HG03066 (cell line): ENCODE measurements at regions not wholly inside any gene's neighbourhood (a gene's known extent, or its start where the extent isn't known, plus 50 kb on each side); places are given as distances from the start of the nearest gene placed in this dataset.
"Not testable (repeated sequence)": the region's sequence is repeated elsewhere in the genome, so short reads cannot be mapped to it uniquely, and the experiment has no call there.

ENCODE experiments used
- ATAC-seq: cut with Tn5 transposase; IDR thresholded peaks from one replicate; pipeline ENCODE4 v1.9.1; 2021; ENCODE audit warnings: low read depth; ENCODE audit not compliant: unreplicated experiment

DNA sequence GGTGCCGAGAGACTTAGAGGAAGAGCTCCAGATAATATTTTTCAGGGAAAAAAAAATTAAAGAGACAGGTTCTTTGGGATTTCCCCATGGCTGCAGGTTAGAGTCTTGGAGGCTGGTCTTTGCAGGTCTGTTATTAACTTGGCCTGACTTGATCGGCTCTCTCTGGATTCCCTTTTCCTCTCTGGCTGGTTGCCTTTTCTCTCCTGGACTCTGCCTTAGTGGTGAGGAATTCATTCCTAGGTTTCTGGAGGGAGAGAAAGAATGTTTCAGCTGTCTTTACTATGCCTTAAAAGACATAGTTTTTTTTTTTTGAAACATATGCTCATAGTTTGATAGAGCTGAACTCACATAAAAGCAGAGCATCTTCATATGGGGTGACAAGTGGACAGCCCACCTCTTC lies 336.3 kb downstream of the BMP4 start:
- ATAC-seq = no peak

DNA sequence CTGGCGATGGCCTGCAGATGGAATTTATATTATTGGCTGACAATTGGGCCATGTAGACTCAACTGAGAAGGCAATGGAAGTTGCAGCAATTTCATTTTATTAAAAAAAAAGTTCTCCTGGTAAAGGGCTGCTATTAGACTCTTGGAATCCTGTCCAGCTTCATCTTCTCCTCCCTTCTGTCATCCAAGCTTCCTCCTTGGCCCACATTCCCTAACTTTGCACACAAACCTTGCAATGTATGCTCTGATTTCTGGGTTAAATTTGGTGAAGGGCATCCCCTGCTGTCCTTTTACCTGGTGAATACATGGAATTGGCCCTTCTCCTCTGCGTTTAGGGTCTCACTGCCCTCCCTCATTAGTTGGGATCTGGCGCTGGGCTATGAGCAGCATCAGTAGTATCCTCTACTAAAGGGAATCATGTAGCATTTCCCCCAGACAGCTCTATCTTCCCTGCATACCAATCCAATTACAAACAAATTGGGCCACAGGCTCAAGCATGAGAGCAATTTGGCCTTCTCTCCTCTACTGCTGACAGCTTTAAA lies 336.9 kb downstream of the BMP4 start:
- ATAC-seq = no peak

DNA sequence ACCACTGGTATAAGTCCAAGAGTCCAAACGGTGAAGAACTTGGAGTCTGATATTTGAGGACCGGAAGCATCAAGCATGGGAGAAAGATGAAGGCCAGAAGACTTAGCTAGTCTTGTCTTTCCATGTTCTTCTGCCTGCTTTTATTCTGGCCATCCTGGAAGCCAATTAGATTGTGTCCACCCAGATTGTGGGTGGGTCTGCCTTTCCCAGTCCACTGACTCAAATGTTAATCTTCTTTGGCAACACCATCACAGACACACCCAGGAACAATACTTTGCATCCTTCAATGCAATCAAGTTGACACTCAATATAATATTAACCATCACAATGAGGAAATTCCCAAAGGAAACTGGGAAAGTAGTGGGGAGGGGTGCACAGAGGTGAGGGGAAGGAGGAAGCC lies 340.1 kb downstream of the BMP4 start:
- not testable (repeated sequence) for ATAC-seq

DNA sequence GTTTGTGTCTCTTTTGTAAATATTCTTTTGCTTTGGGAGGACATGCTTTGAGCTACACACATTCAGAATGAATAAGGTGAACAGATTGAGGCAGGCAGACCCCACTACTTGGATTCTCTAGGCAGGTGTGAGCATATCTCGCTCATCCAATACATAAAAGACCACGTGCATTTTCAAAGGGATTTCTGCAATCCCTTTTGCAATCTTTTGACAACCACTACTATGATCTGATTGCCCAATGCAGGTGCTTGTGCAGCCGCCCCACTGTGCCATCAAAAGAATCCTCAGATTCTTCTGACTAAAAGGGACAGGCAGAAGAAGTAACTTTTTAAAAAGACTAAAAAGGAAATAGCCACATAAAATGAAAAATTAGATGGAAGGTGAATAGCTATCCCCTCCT lies 341.4 kb downstream of the BMP4 start:
- ATAC-seq = no peak

DNA sequence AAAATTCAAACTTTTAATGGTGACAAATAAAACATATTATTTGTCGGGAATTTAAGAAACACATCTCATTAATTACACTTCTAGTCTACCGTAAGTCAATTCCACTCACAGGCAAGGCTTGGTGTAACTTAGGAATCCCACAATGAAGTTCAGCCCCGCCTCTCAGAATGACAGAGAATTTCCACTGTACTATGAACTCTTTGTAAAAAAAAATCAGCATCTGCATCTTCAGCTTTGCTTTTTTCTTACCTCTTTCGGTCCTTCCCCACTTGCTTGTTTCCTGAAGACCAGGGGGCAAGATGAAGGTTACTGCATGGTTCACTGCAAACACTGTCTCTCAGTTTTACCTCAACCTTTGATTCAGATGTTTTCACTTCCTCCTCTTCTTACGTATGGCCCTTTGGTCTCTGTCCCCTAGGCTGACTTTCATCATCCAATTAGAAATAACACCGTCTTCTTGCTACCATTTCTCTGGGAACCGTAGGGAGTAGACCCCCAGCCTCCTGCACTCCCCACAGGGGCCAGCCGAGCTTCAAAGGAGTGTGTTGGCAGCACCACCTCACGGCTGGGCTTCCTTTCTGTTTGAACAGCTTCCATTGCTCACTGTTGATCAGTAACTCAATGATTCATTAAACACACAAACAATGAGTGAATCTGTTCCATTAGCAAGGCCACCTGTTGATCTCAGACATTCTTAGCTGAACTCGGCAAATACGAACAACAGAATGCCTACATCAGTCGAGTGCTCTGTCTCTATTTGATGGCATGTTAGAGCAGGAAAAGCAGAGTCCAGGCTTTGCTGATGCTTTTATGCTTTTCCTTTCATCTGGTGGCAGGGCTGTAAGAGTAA lies 343.0 kb downstream of the BMP4 start:
- ATAC-seq = peak; percentile 95

DNA sequence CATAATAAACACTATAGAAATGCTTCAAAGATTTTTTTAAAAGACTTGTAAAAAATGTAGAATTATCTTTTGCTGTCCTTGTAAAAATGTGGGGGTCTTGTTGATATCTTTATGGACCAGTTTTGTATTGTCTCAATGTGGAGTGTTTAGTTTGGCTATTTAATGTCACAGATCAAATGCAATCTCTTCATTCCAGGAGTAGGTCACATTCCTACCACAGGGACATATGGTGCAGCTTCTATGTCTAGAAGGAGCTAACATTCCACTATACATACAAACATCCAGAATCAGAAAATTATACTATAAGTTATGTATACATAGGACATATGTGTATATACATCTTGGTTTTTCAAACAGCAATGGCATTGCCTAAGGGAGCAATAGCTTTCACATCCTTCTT lies 345.7 kb downstream of the BMP4 start:
- ATAC-seq = no peak

DNA sequence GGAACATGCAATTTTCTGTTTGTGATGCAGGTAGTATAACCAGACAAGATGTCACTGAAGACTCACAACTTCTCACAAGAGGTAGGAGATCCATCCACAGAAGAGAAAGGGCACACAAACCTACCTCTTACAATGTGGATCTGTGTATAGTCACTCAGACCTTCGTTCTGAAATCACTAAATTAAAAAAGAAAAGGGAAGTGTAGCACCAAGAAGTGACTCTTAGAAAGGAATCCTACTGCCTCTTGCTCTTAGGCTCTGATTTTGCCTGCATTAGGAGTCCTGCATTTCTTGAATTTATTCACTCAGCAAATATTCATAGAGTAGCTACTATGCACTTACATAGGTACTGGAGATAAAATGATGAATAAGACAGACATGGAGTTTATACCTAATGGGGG lies 347.6 kb downstream of the BMP4 start:
- ATAC-seq = no peak

DNA sequence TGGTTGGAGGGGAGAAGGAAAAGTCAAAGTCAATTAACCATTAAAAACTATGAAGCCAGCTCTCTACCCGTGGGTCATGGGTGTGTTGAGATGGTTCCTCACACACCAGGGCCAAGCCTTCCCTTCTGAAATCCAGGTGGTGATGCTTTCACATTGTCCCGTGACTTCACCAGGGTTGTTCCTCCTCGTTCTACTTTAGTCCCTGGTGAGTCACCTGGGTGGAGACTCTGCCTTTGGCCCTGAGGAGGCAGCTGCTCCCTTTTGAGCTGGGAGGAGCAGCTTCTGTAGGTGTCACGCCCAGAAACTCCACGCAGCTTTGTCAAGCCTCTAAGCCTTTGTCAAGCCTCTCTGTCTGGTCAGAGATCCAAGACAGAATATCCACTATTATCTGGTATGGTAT lies 348.3 kb downstream of the BMP4 start:
- peak; percentile 46 for ATAC-seq

DNA sequence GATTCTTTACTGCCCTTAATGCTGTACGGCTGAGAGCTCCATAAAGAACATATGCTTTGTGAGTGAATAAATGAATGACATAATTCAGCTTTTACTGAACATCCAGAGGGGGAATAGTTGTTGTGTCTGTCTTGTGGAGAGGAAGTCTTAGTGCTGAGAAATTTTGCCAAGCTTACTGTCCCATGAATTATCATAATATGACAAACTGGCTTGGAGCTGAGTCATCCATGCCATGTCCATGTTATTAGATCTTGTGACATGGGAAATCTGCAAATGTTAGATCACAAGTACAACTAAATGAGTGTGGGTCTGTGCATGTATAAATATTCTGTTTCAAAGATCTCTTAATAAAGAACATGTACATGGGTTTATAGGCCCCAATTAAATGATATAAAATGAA lies 350.4 kb downstream of the BMP4 start:
- ATAC-seq = no peak

DNA sequence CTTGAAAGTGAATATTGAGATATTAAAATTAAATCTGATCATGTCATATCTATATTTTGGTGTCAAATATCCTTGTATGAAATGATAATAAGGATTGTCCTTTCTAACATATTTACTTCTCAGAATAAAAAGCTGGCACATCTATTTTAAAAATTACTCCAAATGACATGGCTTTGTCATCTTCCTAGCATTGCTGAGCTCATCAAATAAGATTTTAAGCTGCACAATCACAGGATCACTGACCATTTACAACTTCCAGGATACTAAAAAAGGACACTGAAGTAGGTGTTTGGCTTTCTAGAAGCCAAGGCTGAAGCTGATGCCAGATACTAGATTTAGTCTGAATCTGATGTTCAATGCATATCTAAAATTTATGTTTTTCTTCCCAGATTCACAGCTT lies 351.1 kb downstream of the BMP4 start:
- no peak for ATAC-seq

DNA sequence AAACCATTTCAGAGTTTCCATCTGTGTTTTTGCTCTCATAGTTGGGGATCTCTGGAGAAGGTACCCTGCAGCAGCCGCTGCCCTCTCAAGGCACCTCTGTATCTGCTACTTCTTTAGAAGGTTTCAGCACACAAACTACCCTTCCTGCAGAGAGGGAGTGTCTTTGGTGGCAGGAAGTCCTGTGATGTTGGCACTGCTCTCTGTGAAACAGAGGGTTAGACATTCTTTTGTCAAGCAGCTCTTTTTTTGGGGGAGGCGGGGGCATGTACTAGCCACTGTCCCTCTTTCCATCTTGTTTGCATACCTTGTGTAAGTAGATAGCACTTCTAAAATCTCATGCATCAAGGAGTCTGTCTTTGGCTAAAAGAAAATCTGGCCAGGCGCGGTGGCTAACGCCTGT lies 352.6 kb downstream of the BMP4 start:
- ATAC-seq = no peak

DNA sequence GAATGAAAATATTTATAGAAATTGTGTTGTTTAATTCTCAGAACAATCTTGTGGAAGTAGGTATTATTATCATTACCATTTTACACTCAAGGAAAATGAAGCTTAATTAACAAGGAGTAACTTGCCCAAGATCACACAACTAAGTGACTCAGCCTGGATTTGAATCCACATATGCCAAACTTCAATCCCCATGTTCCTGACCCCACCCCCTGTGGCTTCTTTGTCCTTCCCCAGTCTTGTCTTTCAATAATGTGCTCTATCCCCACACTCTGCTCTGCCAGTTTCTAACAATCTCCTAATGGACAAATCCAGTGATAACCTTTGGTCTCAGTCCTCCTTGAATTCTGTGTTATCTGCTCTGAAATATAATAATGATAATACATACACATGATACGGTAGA lies 355.2 kb downstream of the BMP4 start:
- ATAC-seq = no peak

DNA sequence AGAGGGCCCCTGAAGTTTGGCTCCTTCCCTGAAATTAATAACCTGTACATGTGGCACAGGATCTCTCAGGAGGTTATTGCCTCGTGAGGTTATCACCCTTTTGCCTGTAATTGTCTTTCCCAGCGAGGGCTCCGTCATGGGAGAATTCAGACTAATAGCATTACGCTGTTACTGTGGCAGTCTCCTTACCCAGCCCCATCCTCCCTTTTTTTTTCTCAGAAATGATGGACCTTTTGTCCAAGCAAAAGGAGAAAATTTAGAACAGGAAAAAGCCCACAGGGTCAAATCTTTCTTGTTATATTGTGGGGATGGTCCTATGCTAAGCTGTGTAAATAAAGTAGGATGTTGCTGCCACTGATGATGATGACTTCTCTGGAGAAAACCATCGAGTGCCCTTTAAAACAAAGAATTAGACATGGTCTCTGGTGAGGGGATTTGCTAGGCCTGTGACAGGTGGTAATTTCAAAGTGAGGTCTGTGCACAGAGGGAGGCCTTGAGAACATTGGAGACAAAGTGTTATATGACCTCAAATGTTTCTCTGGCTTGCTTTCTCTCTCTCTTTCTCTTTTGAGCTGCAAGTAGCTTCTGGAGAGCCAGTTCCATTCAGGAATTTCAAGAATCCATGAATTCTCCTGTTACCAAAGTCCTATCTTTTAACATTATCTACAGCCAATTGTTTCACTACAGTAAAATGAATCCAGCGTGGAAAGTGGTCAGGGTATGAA lies 357.2 kb downstream of the BMP4 start:
- ATAC-seq = no peak

DNA sequence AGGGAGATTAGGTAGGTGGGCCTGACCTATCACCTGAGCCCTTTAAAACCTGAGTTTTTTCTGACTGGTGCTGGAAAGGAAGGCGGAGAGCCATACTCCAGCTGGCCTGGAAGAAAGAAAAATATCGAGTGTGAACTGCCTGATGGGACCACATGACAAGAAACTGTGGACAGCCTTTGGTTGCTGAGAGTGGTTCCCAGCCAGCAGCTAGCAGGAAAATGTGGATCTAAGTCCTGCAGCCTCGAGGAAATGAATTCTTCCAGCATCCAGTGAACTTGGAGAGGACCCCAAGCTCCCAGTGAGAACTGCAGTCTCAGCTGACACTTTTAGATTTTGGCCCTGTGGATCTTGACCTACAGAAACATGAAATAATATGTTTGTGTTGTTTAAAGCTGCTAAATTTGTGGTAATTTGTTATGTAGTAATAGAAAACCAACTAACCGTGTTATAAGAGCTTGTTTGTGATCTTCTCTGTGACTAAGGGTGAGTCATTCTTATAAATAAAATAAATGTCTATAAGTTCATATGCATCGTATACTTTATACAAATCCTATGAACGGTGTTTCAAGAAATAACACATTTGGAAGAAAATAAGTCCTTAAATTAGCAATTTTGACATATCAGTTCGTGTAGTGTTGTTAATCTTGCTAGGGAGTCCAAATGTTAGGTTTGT lies 359.6 kb downstream of the BMP4 start:
- no peak for ATAC-seq

DNA sequence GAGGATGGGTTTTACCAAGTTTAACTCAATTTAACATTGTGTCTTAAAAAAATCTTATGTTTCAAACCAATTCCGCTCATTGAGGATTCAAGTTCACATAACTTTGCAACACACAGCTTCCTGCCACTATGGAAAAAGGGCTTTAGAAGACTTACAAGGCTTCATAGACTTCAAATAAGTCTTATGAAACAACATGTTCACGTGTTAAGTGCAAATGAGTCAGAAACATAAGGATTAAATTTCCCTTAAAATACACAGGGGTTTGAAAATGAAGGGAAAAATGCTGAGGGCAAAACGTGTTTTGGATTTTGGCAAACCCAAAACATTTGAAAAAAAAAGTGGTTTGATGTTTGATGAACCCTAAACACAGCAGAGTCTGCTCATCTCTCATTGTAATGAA lies 364.8 kb downstream of the BMP4 start:
- no peak for ATAC-seq

DNA sequence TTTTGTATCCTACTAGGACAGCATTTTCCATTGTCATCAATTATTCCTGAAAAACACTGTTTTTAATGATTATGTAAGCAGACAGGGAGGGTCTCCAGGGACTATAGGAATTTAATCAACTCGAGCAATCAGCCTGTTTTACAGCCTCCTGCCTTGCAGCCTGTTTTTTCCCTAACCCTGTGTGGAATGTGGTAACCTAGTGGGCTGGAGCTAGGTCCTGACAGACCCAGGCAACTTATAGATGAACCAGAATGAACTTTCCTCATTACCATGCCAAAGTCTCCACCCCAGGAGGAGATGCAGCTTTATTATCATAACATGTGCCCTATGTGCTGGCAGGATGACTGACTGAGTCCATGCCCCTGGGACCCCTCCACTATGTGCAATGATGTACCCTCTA lies 375.1 kb downstream of the BMP4 start:
- no peak for ATAC-seq

DNA sequence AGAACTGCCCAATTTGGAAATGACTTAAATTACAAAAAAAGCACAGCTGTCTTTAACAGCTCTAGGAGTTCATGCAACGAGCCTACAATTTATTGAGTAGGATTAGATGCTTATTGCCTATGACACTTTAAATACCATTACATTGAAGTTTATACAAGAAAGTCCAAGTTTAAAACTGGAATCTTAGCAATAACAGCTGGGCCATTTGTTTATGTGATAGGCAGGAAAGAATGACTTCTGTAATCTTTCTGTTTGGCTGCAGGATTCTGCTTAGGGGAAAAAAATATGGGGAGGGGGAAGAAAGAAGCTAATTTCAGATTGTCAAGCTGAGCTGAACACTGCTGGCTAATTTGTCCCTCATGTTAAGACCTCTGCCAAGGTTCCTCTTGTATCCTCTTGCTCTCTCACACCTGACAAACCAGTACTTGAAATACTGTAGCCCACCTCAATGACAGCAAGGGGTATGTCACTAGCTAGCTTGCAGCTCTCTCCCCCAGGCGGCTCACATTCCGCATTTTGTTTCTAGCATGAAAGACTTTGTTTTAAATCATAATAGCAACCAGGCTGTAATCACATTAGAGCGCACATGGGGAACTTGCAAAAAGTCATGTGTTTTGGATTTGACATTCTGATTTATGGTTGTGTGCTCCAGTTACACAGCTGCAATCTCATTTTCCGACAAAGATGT lies 384.8 kb downstream of the BMP4 start:
- ATAC-seq = no peak

DNA sequence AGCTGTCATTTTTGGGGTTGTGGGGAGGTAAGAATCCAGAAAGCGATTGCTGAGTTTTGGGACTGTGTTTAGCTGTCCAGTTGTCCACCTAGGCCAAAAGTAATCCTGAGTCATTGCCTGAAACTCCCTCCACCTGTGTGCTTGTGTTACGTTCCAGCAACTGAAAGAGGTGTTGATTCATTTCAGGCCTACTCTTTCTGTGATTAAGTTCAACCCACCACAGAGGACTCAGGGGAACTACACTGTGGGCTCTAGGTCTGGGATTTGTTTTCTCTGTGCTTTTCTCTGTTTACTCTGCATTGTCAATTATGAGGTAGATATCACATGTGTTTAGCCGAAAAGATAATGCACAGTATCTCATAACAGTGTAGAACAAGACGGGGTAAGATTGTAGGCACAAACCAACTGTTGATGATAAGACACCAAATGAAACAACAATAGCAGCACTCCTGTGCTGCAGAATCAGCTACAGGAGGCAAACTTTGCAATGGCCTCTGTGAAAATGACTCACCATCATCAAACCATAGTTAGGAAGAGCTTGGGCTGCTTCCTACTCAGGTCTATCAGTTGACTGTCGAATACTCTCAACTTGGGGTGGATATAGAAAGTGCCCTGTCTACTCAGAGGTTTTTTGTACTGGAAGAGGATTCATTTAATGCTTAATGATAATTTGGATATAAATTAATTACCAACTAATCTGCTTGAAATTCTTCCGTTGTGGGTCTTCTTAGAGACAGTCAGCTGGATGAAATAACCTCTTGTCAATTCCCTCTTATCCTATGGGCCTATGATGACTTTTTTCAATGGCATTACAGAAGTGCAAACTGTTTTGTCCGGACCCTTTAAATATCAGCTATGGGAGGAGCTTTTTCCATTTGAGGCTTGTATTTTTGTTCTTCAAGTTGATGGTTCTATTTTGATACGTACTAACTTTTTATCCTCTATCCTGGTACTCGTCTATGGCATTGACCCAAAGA lies 385.9 kb downstream of the BMP4 start:
- ATAC-seq = peak; percentile 93

DNA sequence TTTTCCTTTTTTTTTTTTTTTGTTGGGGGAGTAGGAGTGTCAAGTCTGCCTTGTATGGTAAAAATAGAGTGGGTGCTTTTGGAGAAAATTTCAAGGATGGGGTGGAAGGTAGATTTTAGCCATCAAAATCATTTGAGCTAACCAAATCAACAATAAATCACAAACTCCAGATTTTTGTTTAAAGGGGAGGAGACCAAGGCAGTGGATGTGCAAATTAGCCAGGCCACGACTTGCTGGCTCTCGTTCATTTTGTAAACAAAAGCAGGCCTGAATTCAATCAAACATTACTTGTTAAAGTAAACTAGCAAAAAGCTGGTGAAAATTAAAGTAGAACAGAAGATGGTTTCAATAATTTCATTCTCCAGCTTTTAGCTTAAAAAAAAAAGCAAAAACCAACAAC lies 387.2 kb downstream of the BMP4 start:
- ATAC-seq = no peak
